Transverse colon (tissue), 3 donors: ENCODE measurements at regions not wholly inside any gene's neighbourhood (a gene's known extent, or its start where the extent isn't known, plus 50 kb on each side); places are given as distances from the start of the nearest gene placed in this dataset.

Experiments used
- POLR2A ChIP-seq: fragments of 450-650 bp; IDR thresholded peaks from one replicate; pipeline ENCODE4 v1.6.1; 2016; ENCODE audit warnings: antibody characterized with exemption, mild to moderate bottlenecking, moderate library complexity
- TF ChIP-seq, protein P1 (sequence below), 5 experiments: fragments of 200-600 bp in 3 of 5; fragments of 450-650 bp in 2 of 5; sonication (generic) in 3 of 5; IDR thresholded peaks; 1 replicate in 2 of 5; 2 replicates in 3 of 5; pipeline ENCODE4 v1.5.1; 2016 to 2017; ENCODE audit warnings: antibody characterized with exemption in 5 of 5, inconsistent platforms in 3 of 5, mild to moderate bottlenecking in 2 of 5, moderate library complexity in 1 of 5

DNA sequence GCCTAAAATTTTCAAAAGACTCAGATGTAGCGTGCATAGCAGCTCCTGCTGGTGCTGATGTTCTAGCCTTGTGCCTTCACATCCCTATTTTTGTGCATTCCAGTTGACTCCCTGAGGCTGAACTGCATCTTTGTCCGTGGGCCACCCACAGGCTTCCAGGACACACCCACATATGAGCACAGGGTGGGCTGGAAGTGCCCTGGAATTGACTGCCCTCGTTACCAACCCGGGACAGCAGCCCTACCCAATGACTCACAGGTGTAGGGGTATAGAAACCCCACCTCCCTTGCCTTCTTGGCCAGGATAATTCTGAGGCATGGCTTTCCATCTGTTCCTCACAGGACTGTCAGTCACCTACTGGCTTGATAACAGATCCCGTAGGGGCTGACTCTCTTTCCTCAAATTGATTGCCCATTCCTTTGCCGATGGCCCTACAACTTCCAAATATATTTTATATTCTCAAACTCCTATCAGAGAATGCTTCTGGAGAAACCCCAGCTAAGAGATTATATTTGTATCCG lies 65.9 kb upstream of the CDH13 start:
- TF ChIP-seq, protein P1, sequence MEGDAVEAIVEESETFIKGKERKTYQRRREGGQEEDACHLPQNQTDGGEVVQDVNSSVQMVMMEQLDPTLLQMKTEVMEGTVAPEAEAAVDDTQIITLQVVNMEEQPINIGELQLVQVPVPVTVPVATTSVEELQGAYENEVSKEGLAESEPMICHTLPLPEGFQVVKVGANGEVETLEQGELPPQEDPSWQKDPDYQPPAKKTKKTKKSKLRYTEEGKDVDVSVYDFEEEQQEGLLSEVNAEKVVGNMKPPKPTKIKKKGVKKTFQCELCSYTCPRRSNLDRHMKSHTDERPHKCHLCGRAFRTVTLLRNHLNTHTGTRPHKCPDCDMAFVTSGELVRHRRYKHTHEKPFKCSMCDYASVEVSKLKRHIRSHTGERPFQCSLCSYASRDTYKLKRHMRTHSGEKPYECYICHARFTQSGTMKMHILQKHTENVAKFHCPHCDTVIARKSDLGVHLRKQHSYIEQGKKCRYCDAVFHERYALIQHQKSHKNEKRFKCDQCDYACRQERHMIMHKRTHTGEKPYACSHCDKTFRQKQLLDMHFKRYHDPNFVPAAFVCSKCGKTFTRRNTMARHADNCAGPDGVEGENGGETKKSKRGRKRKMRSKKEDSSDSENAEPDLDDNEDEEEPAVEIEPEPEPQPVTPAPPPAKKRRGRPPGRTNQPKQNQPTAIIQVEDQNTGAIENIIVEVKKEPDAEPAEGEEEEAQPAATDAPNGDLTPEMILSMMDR (IDR thresholded peaks at IDR 0.05) = no peak
- no peak for TF ChIP-seq POLR2A
